NOMO-1 (cell line): ENCODE measurements at regions not wholly inside any gene's neighbourhood (a gene's known extent, or its start where the extent isn't known, plus 50 kb on each side); places are given as distances from the start of the nearest gene placed in this dataset.
"Not testable (repeated sequence)": the region's sequence is repeated elsewhere in the genome, so short reads cannot be mapped to it uniquely, and the experiment has no call there.

Experiments used
- DNase-seq, 2 experiments: peaks; one replicate each; lab custom pipeline; 2025; ENCODE audit not compliant: unreplicated experiment in 2 of 2; lab: John Stamatoyannopoulos, UW

DNA sequence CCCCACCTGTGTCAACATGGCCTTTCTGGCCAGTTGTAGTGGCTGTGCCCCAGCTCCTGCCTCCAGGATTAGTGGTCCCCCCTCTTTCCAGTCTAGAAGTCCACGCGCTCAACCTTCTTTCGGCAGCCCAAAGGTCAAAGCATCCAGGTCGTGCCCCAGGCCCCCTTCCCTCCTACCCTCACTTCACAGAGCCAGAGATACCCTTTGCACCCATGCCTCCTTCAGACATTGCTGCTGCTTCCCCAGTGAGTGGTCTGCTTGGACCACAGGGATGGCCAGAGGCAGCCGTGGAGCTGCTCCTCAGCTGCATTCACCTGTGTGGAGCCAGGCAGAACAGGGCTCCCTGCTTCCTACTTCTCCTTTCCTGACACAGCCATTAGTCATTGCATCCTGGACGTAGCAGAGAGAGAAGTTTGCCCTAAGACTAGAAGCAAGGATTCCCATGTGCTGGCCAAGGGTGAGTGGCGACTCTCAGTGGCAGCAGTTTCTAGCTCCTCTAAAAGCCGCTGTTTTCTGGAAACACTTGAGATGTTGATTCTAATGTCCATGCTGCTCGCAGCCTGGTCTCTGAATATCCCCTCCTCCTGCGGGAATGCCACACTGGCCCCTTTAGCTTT is 243.1 kb upstream of the SHH start:
- DNase-seq: no peak

DNA sequence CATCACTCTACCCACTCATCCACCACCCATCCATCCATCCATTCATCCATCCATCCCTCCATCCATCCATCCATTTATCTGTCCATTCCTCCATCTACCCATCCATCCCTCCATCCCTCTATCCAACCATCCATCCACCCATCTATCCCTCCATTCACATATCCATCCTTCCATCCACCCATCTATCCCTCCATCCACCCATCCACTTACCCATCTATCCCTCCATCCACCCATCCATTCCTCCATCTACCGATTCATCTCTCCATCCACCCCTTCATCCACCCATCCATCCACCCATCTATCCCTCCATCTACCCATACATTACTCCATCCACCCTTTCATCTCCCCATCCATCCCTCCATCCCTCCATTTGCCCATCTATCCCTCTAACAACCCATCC is 239.6 kb upstream of the SHH start:
- no peak for DNase-seq

DNA sequence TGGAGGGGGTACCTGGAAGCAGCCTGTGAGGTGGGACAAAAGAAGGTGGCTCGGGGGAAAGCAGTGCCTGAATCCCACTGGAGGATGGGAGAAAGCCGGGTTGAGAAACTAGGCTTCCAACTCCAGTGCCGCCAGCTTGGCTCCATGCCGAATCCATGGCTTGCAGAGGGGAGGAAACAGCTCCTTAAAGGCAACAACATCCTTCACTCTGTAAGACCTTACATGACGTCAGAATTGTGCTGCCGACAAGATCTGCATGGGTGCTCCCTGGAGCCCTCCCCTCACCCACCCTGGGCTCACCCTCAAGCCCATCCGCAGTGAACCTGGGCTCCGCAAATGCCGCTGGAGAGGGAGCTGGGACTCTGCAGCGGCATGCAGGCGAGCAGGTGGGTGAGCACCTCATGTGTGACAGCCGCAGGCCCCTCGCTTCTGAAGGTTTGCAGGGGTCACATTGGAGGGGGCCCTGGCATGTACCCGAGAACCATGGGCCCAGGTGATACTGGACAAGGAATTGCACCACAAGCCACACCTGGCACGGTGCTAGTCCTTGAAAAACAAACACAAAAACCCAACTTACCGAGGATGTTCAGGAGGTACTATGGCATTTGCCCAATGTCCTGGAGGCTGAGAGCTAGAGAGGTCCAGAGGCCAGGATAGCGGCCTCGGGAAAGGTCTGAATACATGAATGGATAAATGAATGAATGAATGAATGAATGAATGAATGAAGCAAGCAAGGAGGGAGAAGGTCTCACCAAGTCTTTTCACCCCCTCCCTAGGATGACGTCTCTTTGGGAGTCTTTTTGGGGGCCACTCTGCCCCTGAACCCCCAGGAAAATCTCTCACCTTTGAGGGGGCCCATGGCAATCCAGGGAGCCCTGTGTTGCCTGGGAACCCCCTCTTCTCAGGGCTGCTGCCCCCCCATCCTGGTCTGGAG is 238.6 kb upstream of the SHH start:
- no peak for DNase-seq

DNA sequence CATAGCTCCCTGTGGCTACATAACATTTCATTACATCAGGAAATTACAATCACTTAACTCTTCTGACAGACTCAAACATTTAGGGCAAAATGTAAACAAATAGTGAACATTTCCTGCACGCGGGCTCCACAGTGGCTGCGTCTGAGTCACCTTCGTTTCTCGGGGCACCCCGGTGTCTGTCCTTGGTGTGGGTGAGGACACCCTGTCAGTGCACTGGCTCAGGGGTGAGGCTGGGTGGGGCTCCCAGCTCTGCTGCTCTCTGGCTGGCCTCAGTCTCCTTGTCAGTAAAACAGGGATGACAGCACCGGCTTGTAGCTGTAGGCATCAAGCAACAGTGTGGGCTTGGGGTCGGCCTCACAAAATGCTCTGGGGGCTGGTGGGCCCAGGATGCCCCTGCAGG is 237.1 kb upstream of the SHH start:
- DNase-seq: no peak

DNA sequence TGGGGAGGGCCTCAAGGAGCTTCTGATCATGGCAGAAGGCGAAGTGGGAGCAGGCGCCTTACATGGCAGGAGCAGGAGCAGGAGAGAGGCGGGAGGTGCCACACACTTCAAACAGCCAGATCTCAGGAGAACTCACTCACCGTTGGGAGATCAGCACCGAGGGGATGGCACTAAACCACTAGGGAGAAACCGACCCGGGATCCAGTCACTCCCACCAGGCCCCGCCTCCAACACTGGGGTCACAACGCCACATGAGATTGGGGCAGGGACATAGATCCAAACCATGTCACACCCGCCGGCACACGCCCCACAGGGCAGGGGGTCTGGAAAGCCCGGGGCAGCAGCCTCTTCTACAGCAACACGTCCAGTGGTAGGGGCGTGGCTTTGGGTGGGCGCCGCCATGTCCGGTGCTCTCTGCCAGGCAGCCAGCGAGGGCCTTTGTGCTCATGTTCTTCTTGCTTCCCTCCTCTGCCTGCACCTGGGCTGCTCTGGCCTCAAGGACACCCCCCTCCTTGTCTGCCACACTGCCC is 233.8 kb upstream of the SHH start:
- DNase-seq: no peak

DNA sequence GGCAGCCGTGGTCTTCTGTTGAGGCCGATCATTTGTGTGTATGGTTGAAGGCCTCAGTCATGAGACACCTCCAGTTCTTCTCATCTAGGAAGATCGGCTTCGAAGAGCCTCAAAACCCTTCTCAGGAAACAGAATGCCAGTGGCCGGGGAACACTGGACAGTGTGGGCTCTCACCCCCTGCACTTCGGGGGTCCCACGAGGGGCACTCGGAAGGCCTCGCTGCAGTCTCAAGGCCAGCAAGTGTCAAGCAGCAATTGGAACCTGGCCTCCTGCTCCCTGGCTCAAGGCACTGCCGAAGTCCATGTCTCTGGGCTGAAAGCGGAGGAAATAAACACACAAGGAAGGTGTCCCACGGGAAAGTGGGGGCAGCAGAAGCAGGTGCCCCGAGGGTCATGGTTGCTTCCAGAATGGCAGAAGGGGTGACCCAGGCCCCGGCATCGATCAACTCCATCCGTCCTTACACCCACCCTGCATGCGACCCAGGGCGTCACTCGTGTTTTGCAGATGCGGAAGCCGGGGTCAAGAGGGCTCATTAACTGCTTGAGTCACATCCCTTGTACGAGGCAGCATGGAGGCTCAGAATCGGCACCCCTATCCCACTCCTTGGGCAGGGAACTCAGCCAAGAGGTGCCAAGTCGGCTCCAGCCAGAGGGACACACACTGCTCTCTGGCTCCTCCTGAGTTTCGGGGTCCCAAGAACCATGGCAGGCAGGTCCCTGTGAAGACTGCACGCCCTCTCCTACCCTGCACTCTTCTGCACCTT is 231.3 kb upstream of the SHH start:
- no peak for DNase-seq

DNA sequence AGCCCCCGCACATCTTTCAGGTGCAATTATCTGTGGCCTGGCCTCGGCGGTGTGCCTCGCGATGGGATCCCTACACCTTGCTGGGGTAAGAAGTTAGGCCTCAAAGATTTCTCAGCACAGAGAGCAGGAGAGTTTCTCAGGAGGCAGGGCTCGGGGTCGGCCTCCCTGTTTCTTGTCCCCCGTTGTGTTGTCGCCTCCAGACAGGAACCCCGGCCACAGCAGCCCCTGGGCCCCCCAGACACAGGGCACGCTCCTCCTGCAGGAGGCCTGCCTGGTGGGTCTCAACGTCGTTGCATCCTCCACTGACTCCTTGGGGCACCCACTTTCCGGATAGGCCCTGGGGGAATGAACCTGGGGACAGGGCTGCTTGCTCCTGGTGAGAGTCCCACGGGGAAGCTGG is 229.1 kb upstream of the SHH start:
- no peak for DNase-seq

DNA sequence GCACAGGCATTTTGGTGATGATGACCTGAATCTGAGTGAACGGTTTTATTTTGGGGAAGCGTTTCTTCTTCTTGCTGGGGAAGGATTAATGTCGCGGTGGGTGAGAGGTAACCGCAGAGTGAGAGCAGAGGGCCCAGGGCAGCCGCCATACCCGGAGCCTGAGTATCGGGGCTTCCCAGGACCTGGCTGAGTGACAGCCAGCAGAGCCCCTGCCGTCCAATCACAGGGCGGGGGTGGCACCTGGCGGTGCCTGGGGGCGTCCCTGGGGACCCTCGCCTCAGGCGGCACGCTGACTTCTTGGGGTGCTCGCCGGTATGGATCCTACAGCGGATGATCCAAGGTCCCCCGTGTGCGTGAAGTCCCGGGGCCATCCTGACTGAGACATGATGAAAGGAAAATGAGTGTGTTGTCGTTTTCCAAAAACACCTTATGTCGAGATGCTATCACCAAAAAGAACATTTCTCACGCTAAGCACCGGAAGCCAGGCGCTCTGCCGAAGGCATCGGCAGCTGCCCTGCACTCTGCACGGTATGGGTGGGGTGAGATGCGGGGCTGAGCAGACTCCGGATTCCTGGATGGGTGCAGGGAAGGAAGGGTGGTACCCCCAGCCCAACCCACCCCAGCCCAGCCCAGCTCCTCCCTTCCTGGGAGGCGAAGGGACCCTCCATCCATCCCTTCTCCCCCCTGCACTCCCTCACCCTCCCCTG is 227.9 kb upstream of the SHH start:
- DNase-seq: peak; percentile 7 to 15

DNA sequence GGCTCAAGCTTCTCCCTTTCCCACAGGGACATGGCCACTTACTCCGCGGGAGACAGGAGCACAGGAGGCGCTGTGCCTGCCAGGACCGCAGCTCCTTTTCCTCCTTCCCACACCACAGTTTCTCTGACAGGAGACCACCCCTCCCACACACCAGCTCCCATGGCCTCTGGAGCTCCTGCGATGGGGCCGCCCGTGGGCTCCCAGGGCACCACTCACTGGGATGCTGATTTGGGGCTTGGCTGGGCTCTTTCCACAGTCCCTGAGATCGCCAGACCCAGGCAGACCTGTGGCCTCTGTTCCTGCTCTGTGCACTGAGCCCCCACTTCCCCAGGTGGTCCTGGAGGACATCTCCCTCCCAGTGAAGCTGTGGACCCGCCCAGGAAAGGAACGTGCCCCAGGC is 226.9 kb upstream of the SHH start:
- DNase-seq: no peak

DNA sequence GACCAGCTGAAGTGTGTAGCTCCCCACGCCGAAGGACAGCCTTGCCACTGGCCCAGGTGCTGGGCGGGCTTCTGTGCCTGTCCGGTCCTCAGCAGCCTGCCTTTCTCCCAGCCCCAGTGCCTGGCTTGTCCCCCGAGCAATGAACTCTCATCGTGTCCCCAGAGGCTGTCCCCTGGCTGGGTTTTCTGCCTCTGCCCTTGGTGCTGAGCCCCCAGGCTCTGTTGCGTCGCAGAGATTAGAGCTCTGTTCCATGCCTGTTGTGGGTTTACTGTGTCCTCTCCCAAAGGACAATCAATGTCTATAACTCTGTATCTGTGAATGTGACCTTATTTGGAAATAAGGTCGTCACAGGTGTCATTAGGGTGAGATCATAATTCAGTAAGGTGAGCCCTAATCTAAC is 226.1 kb upstream of the SHH start:
- DNase-seq: no peak

DNA sequence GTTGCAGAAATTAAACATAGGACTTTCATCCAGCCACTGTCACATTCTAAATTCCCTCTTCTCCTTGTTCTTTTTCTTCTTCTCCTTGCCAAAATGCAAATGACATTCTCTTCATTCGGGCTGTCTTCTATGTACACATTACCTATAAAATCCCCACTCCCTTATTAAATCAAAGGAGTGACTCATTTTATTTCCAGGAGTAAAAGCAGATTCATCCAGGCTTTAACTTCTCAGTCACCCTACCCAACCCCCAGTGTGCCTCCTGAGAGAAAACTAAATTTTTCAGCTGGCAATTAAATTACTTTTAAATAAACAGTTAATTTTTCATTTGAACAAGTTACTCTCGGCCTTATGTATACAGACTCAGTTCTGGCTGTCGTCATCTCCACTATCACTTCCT is 223.9 kb upstream of the SHH start:
- no peak for DNase-seq

DNA sequence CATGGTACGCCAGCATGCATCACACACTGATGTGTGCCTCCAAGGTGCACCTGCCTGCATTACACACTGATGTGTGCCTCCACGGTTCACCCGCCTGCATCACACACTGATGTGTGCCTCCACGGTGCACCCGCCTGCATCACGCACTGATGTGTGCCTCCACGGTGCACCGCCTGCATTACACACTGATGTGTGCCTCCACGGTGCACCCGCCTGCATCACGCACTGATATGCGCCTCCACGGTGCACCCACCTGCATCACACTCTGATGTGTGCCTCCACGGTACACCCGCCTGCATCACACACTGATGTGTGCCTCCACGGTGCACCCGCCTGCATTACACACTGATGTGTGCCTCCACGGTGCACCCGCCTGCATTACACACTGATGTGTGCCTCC is 223.1 kb upstream of the SHH start:
- DNase-seq: not testable (repeated sequence)

DNA sequence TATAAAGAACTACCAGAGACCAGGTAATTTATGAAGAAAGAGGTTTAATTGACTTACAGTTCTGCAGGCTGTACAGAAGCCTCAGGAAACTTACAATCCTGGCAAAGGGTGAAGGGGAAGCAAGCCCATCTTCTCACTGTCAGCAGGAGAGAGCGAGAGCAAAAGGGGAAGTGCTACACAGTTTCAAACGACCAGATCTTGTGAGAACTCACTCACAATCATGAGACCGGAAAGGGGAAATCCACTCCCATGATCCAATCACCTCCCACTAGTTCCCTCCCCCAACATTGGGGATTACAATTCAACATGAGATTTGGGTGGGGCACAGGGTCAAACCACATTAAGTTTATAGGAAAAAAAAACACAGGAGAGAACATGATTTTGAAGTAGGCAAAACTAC is 222.1 kb upstream of the SHH start:
- peak; percentile 18 to 72 for DNase-seq

DNA sequence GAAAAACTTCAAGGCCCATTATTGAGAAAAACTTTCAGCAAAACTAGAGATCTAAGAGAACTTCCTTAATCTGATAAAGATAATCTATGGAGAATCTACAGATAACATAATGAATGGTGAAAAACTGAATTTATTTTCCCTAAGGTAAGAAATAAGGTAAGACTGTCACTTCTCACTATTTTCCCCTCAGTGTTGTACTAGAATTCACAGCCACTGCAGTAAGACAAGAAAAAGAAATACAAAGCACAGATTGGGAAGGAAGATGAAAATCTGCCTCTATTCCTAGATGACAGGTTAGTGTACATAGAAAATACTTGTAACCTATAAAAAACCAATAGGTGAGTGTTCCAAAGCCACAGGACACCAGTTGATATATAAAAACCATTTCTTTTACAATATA is 220.7 kb upstream of the SHH start:
- no peak for DNase-seq

DNA sequence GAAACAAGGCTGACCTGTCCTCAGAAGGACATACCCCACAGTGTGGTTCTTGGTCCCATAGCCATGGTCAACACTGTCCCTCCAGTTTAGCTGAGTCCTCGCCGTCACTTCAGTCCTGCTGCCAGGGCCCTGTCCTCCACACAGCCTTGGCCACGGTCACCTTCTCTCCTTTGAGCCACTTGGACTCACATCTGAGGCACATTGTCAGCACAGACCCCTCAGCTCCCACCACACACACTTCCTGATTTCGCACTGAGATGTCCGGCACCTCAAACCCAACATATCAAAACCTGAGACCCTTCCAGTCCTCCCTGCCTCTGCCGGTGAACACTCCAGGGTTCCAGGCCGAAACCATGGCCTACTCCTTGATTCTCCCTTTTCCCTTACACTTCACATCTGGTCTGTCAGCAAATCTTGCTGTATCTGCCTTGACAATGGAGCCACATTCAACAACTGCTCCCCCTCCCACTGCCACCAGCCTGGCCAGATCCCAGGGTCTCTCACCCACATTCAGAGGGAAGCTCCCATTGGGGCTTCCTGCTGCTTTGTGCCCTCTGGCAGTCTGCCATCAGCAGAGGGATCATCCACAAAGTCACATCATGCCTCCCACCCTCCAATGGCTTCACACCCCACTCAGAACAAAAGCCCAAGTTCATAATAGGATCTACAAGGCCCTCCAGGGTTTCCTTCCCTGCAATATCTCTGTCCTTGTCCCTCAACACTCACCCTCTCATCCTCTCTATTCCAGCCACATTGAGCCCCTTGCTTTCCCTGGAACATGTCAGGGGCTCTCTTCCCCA is 219.6 kb upstream of the SHH start:
- no peak for DNase-seq

DNA sequence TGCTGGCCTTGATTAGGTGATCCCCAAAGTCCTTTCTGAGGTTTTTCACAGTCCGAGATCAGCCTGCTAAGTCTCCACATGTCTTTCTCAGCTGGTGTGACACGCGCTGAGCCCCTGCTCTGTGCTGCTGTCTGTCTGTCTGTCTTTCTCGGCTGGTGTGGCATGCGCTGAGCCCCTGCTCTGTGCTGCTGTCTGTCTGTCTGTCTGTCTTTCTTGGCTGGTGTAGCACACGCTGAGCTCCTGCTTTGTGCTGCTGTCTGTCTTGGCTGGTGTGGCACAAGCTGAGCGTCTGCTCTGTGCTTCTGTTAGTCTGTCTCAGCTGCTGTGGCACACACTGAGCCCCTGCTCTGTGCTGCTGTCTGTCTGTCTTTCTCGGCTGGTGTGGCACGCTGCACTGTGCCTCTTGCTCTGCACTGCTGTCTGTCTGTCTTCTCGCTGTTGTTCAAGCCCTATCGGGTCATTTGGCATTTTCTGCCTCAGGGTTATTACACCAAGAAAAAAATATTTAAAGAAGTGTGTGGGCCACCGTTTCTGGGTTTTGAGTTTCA is 217.3 kb upstream of the SHH start:
- DNase-seq: no peak

DNA sequence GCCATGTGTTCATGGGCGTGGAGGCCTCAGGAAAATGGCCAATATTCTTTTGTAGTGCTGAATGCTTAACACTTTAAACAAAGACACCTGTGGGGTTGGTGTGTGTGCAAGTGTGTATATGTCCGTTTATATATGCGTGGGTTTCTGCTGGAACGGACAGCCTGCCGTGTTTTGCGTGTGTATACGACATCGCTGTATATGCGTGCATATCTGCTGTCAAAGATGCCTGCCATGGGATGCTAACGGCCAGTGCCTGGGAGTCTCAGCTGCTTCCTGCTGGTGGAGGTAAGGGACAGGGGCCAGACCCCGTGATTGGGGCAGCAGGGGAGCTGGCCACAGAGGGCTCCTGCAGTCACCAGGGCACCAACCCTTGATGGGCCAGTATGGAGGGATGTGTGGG is 216.3 kb upstream of the SHH start:
- no peak for DNase-seq

DNA sequence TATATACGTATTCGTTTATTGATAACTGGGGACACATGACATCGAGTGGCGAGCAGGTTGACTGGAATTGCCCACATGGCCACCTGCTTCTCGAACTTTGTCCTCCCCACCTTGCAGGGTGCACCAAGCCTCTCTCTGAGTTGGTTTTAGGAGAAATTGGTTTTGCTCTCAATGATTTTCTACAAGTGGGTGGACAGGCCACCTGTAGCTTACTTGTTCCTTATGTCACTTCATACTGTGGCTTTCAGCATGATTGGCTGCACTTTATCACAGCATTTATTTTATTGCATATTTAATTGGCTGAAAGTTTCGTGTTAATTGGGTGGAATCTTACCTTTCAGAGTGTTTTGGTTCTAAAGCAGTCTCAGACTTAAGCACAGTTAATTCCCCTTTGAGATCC is 215.6 kb upstream of the SHH start:
- no peak for DNase-seq

DNA sequence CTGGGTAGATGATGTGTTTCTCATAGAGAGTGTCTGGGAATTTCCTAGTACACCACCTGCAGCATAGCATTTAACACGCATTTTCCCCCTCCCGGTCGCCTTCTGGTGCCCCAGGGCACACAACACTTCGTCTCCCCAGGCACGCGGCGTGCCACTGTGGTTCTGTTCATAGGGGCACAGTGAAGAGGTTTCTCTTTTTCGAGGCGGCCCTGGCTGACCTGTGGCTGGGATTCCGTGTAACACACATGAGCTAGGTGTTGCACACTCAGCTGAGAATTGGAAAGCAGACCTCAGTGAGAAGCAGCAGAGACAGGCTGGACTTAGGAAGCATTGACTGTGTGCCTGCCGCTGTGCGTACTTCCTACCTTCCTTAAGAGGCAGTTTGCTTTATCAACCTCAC is 214.3 kb upstream of the SHH start:
- no peak for DNase-seq
